ENCODE measurements at regions not wholly inside any gene's neighbourhood (a gene's known extent, or its start where the extent isn't known, plus 50 kb on each side); places are given as distances from the start of the nearest gene placed in this dataset.

DNA sequence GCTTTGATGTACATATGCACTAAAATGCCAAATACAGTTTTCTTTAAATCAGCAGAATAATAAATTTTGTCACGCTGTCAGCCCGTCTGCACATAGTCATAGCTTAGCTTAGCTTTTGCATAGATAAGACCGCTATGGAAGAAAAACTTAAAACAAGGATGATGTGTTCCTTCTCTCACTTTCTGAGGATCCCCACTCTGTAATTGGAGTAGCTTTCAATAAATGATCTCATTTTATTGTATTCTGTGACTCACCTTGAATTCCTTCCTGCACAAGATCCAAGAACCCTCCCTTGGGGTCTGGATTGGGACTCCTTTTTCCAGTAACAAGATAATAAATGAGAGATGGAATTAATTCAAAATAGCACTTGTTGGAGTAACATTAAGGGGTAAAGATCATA is 186.2 kb downstream of the CDH26 start:
- no peak overlapping the region for H3K27ac ChIP-seq (ENCODE audit: low read depth in 2 of 2, low read length in 2 of 2)
- FAIRE-seq: no peak

DNA sequence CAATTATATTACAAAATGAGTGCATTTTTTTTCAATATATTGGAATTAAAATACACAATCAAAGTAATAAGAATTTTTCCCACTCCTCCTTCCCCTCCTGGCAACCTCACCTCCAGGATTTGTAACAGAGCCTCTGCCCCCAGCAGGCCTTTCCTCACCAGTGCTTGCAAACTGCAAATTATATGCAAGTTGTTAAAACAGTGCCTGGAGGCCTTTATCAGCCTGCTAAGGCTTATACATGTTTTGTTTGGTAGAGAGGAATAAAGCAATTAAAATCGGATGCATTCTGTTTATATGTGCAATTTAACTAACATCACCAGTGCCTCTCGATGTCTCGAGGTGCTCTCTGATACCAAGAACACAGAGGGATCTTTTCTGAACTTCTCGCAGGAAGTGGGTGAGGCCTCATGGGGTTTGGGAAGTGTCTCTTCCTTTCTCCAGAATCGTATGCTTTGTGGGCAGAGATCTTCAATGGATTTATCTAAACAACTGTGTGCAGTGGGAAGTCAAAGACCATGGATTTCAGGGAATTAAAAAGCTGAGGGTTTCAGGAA is 186.8 kb downstream of the CDH26 start:
- FAIRE-seq: no peak
- H3K4me1 ChIP-seq (ENCODE audit: control insufficient read depth in 2 of 3, insufficient read depth in 2 of 3, low read depth in 1 of 3, low read length in 3 of 3): no peaks in the 10 kb centered on the region
- H3K4me3 ChIP-seq (ENCODE audit: low read length in 3 of 3): no peak overlapping the region
- H3K27ac ChIP-seq (ENCODE audit: low read depth in 2 of 2, low read length in 2 of 2): no peak overlapping the region
- no peaks in the 10 kb centered on the region for H3K9me3 ChIP-seq (ENCODE audit: control insufficient read depth in 2 of 3, insufficient read depth in 1 of 3, low read length in 3 of 3)
- TF ChIP-seq, protein P1, sequence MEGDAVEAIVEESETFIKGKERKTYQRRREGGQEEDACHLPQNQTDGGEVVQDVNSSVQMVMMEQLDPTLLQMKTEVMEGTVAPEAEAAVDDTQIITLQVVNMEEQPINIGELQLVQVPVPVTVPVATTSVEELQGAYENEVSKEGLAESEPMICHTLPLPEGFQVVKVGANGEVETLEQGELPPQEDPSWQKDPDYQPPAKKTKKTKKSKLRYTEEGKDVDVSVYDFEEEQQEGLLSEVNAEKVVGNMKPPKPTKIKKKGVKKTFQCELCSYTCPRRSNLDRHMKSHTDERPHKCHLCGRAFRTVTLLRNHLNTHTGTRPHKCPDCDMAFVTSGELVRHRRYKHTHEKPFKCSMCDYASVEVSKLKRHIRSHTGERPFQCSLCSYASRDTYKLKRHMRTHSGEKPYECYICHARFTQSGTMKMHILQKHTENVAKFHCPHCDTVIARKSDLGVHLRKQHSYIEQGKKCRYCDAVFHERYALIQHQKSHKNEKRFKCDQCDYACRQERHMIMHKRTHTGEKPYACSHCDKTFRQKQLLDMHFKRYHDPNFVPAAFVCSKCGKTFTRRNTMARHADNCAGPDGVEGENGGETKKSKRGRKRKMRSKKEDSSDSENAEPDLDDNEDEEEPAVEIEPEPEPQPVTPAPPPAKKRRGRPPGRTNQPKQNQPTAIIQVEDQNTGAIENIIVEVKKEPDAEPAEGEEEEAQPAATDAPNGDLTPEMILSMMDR (IDR thresholded peaks at IDR 0.05; ENCODE audit: borderline replicate concordance, extremely low read depth, insufficient read depth): no peak
- H3K9ac ChIP-seq (ENCODE audit: low read length in 3 of 3): no peak overlapping the region
- no peak for DNase-seq
- no peaks in the 10 kb centered on the region for H3K36me3 ChIP-seq (ENCODE audit: control insufficient read depth in 2 of 3, insufficient read depth in 3 of 3, low read length in 3 of 3)
- intact Hi-C loops (cut with DNase I): no loop called here
- no peaks in the 10 kb centered on the region for H3K27me3 ChIP-seq (ENCODE audit: control insufficient read depth, insufficient read depth, low read length)

More for the DNA sequence above, 186.2 kb downstream of the CDH26 start:
- no peak overlapping the region for H3K4me3 ChIP-seq (ENCODE audit: low read length in 3 of 3)
- H3K9me3 ChIP-seq (ENCODE audit: control insufficient read depth in 2 of 3, insufficient read depth in 1 of 3, low read length in 3 of 3): no peaks in the 10 kb centered on the region
- intact Hi-C loops (cut with DNase I): no loop called here
- H3K9ac ChIP-seq (ENCODE audit: low read length in 3 of 3): no peak overlapping the region
- no peaks in the 10 kb centered on the region for H3K36me3 ChIP-seq (ENCODE audit: control insufficient read depth in 2 of 3, insufficient read depth in 3 of 3, low read length in 3 of 3)
- H3K4me1 ChIP-seq (ENCODE audit: control insufficient read depth in 2 of 3, insufficient read depth in 2 of 3, low read depth in 1 of 3, low read length in 3 of 3): no peaks in the 10 kb centered on the region
- TF ChIP-seq, protein P1 (IDR thresholded peaks at IDR 0.05; ENCODE audit: borderline replicate concordance, extremely low read depth, insufficient read depth): no peak
- no peak for DNase-seq
- no peaks in the 10 kb centered on the region for H3K27me3 ChIP-seq (ENCODE audit: control insufficient read depth, insufficient read depth, low read length)

DNA sequence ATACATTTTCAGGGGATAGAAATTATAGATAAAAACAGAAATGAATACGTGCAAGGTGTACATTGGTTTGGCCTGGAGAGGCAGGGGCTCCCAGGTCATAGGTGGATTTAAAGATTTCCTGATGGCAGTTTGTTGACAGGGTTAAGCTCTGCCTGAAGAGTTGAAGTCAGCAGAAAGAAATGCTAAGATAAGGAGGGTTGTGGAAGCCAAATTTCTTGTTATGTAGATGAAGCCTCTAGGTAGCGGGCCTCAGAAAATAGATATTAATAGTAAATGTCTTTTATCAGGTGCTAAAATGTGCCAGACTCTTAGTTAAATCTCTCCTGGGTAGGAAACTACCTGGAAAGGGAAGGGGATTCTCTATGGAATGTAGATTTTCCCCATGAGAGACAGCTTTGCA is 188.8 kb downstream of the CDH26 start:
- DNase-seq (no peak), FAIRE-seq (no peak)
- Histone ChIP-seq H3K36me3 (ENCODE audit: control insufficient read depth in 2 of 3, insufficient read depth in 3 of 3, low read length in 3 of 3) (no peaks in the 10 kb centered on the region), H3K9ac (ENCODE audit: low read length in 3 of 3) (no peak overlapping the region), H3K4me3 (ENCODE audit: low read length in 3 of 3) (no peak overlapping the region), H3K27me3 (ENCODE audit: control insufficient read depth, insufficient read depth, low read length) (no peaks in the 10 kb centered on the region), H3K4me1 (ENCODE audit: control insufficient read depth in 2 of 3, insufficient read depth in 2 of 3, low read depth in 1 of 3, low read length in 3 of 3) (no peaks in the 10 kb centered on the region), H3K9me3 (ENCODE audit: control insufficient read depth in 2 of 3, insufficient read depth in 1 of 3, low read length in 3 of 3) (no peaks in the 10 kb centered on the region), H3K27ac (ENCODE audit: low read depth in 2 of 2, low read length in 2 of 2) (no peak overlapping the region)
- TF ChIP-seq, protein P1 (IDR thresholded peaks at IDR 0.05; ENCODE audit: borderline replicate concordance, extremely low read depth, insufficient read depth): no peak
- intact Hi-C loops (cut with DNase I): no loop called here

DNA sequence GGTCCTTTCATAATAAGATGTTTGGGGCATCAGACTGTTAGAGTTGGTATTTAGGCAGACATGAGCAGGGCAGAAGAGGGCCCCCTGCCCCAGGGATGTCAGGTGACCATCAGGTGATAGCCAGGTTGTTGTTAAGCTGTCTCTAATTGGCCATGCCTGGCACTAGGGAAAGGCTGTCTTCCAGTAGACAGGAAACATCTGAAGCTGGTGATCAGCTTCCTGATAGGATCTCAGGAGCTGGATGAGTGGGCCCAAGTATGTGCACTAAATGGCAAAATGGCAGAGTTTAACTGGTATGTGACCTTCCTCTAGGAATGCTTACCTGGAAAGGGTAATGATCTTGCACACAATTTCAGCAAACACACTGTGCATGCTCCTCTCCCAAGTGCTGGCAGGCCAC is 190.7 kb downstream of the CDH26 start:
- TF ChIP-seq, protein P1 (IDR thresholded peaks at IDR 0.05; ENCODE audit: borderline replicate concordance, extremely low read depth, insufficient read depth): no peak
- H3K4me3 ChIP-seq (ENCODE audit: low read length in 3 of 3): no peak overlapping the region
- no peak overlapping the region for H3K9ac ChIP-seq (ENCODE audit: low read length in 3 of 3)
- no peaks in the 10 kb centered on the region for H3K9me3 ChIP-seq (ENCODE audit: control insufficient read depth in 2 of 3, insufficient read depth in 1 of 3, low read length in 3 of 3)
- intact Hi-C loops (cut with DNase I): no loop called here
- DNase-seq: no peak
- FAIRE-seq: no peak
- no peaks in the 10 kb centered on the region for H3K27me3 ChIP-seq (ENCODE audit: control insufficient read depth, insufficient read depth, low read length)
- H3K36me3 ChIP-seq (ENCODE audit: control insufficient read depth in 2 of 3, insufficient read depth in 3 of 3, low read length in 3 of 3): no peaks in the 10 kb centered on the region
- H3K27ac ChIP-seq (ENCODE audit: low read depth in 2 of 2, low read length in 2 of 2): no peak overlapping the region
- no peaks in the 10 kb centered on the region for H3K4me1 ChIP-seq (ENCODE audit: control insufficient read depth in 2 of 3, insufficient read depth in 2 of 3, low read depth in 1 of 3, low read length in 3 of 3)

Data from kidney (tissue), 13 donors.